Muscle of leg (tissue), 3 donors: ENCODE measurements at regions not wholly inside any gene's neighbourhood (a gene's known extent, or its start where the extent isn't known, plus 50 kb on each side); places are given as distances from the start of the nearest gene placed in this dataset.

ENCODE experiments used
- DNase-seq: peaks from one replicate; pipeline ENCODE4 v3.0.0; 2013
- H3K27ac ChIP-seq: one replicate; pipeline ENCODE4 v1.5.1; 2013; ENCODE audit warnings: mild to moderate bottlenecking, low read length, control low read depth
- H3K27me3 ChIP-seq: one replicate; pipeline ENCODE4 v1.6.1; 2013; ENCODE audit warnings: low read length; ENCODE audit not compliant: control insufficient read depth, insufficient read depth
- H3K36me3 ChIP-seq: one replicate; pipeline ENCODE4 v1.6.1; 2013; ENCODE audit warnings: low read length; ENCODE audit not compliant: control insufficient read depth, insufficient read depth
- H3K4me1 ChIP-seq: one replicate; pipeline ENCODE4 v1.6.1; 2013; ENCODE audit warnings: low read length; ENCODE audit not compliant: control insufficient read depth, insufficient read depth
- H3K4me3 ChIP-seq: one replicate; pipeline ENCODE4 v1.5.1; 2013; ENCODE audit warnings: low read length, control low read depth
- H3K9me3 ChIP-seq: replicated peaks from 2 replicates; pipeline ENCODE4 v1.6.1; 2013; ENCODE audit warnings: low read depth, low read length; ENCODE audit not compliant: control insufficient read depth
- WGBS: methylation state at CpG from one replicate; pipeline ENCODE4 v1.1.5; 2013; ENCODE audit warnings: missing lambda C conversion rate; ENCODE audit not compliant: insufficient coverage; 5-methylcytosine and 5-hydroxymethylcytosine counted together

- no peak for DNase-seq
- Histone ChIP-seq H3K27ac (no peak overlapping the region), H3K4me1 (no peaks in the 10 kb centered on the region), H3K4me3 (no peak overlapping the region), H3K36me3 (no peaks in the 10 kb centered on the region), H3K27me3 (no peaks in the 10 kb centered on the region), H3K9me3 (peaks cover 2% of the 10 kb centered on the region)
- WGBS: 86% methylated on average over 4 of the region's 5 CpGs
Measured at GRCh38 chr2:78654941-78655340, 370.6 kb upstream of the REG3G start.

- no peaks in the 10 kb centered on the region for H3K36me3 ChIP-seq
- no peak overlapping the region for H3K4me3 ChIP-seq
- H3K27me3 ChIP-seq: no peaks in the 10 kb centered on the region
- H3K4me1 ChIP-seq: no peaks in the 10 kb centered on the region
- H3K9me3 ChIP-seq: no peaks in the 10 kb centered on the region
- 44% methylated on average over 1 of the region's 4 CpGs for WGBS
- no peak overlapping the region for H3K27ac ChIP-seq
- no peak for DNase-seq
Measured at GRCh38 chr2:78676921-78677696, 348.4 kb upstream of the REG3G start.

GRCh38 chr2:78677774-78678173 is 347.7 kb upstream of the REG3G start:
- 74% methylated on average over 5 of the region's 7 CpGs for WGBS
- H3K4me3 ChIP-seq: no peak overlapping the region
- no peaks in the 10 kb centered on the region for H3K27me3 ChIP-seq
- H3K9me3 ChIP-seq: no peaks in the 10 kb centered on the region
- H3K27ac ChIP-seq: no peak overlapping the region
- no peak for DNase-seq
- no peaks in the 10 kb centered on the region for H3K36me3 ChIP-seq
- no peaks in the 10 kb centered on the region for H3K4me1 ChIP-seq

- Histone ChIP-seq H3K27me3 (no peaks in the 10 kb centered on the region), H3K4me3 (no peak overlapping the region), H3K36me3 (no peaks in the 10 kb centered on the region), H3K9me3 (no peaks in the 10 kb centered on the region), H3K4me1 (no peaks in the 10 kb centered on the region), H3K27ac (no peak overlapping the region)
- WGBS: 74% methylated on average over 3 of the region's 4 CpGs
- no peak for DNase-seq
Measured at GRCh38 chr2:78681386-78681785, 344.1 kb upstream of the REG3G start.

GRCh38 chr2:78682781-78683180 is 342.7 kb upstream of the REG3G start:
- H3K4me1 ChIP-seq: no peaks in the 10 kb centered on the region
- no peak overlapping the region for H3K27ac ChIP-seq
- no peaks in the 10 kb centered on the region for H3K27me3 ChIP-seq
- no peak overlapping the region for H3K4me3 ChIP-seq
- no peaks in the 10 kb centered on the region for H3K9me3 ChIP-seq
- no peak for DNase-seq
- H3K36me3 ChIP-seq: no peaks in the 10 kb centered on the region
- WGBS: no CpG with 5 or more reads among the region's 3 CpGs

- Histone ChIP-seq H3K27ac (no peak overlapping the region), H3K9me3 (no peaks in the 10 kb centered on the region), H3K27me3 (no peaks in the 10 kb centered on the region), H3K36me3 (no peaks in the 10 kb centered on the region), H3K4me1 (no peaks in the 10 kb centered on the region), H3K4me3 (no peak overlapping the region)
- no peak for DNase-seq
- no CpG with 5 or more reads among the region's 3 CpGs for WGBS
Measured at GRCh38 chr2:78686625-78687153, 338.8 kb upstream of the REG3G start.

GRCh38 chr2:78699696-78700095 is 325.8 kb upstream of the REG3G start:
- no peak overlapping the region for H3K27ac ChIP-seq
- no peak for DNase-seq
- H3K4me1 ChIP-seq: no peaks in the 10 kb centered on the region
- no CpG with 5 or more reads among the region's 3 CpGs for WGBS
- H3K36me3 ChIP-seq: no peaks in the 10 kb centered on the region
- H3K27me3 ChIP-seq: no peaks in the 10 kb centered on the region
- no peaks in the 10 kb centered on the region for H3K9me3 ChIP-seq
- no peak overlapping the region for H3K4me3 ChIP-seq

GRCh38 chr2:78701546-78701945 is 324.0 kb upstream of the REG3G start:
- H3K27me3 ChIP-seq: no peaks in the 10 kb centered on the region
- no peak overlapping the region for H3K27ac ChIP-seq
- H3K36me3 ChIP-seq: no peaks in the 10 kb centered on the region
- WGBS: 100% methylated on average over 12 of the region's 21 CpGs
- H3K4me1 ChIP-seq: no peaks in the 10 kb centered on the region
- H3K9me3 ChIP-seq: no peaks in the 10 kb centered on the region
- peak; percentile 5 for DNase-seq
- no peak overlapping the region for H3K4me3 ChIP-seq

- no peaks in the 10 kb centered on the region for H3K4me1 ChIP-seq
- no peak for DNase-seq
- H3K36me3 ChIP-seq: no peaks in the 10 kb centered on the region
- H3K4me3 ChIP-seq: no peak overlapping the region
- H3K9me3 ChIP-seq: no peaks in the 10 kb centered on the region
- no peak overlapping the region for H3K27ac ChIP-seq
- no peaks in the 10 kb centered on the region for H3K27me3 ChIP-seq
Measured at GRCh38 chr2:78707776-78708386, 317.6 kb upstream of the REG3G start.

GRCh38 chr2:78710632-78711375 is 314.7 kb upstream of the REG3G start:
- no peak for DNase-seq
- no CpG with 5 or more reads among the region's 1 CpG for WGBS
- no peaks in the 10 kb centered on the region for H3K9me3 ChIP-seq
- H3K27ac ChIP-seq: no peak overlapping the region
- H3K4me1 ChIP-seq: no peaks in the 10 kb centered on the region
- H3K27me3 ChIP-seq: no peaks in the 10 kb centered on the region
- no peaks in the 10 kb centered on the region for H3K36me3 ChIP-seq
- no peak overlapping the region for H3K4me3 ChIP-seq
